IPS-NIHi7 (cell line): ENCODE measurements at regions not wholly inside any gene's neighbourhood (a gene's known extent, or its start where the extent isn't known, plus 50 kb on each side); places are given as distances from the start of the nearest gene placed in this dataset.

Experiments
- DNase-seq: peaks from one replicate; pipeline ENCODE4 v3.0.0; 2012; ENCODE audit warnings: mixed read lengths; ENCODE audit errors: extremely low spot score

- no peak for DNase-seq
These were observed 252.2 kb upstream of the ADAMTS5 start for GRCh38 chr21:27219068-27219467.

- DNase-seq: peak; percentile 21
These were observed 246.4 kb upstream of the ADAMTS5 start for GRCh38 chr21:27213303-27213702.

- no peak for DNase-seq
These were observed 245.6 kb upstream of the ADAMTS5 start for GRCh38 chr21:27212441-27212840.

- no peak for DNase-seq
These were observed 242.7 kb upstream of the ADAMTS5 start for GRCh38 chr21:27209546-27209945.

- DNase-seq: peak; percentile 38
These were observed 239.6 kb upstream of the ADAMTS5 start for GRCh38 chr21:27206368-27206982.

- DNase-seq: no peak
These were observed 235.4 kb upstream of the ADAMTS5 start for GRCh38 chr21:27202301-27202700.

GRCh38 chr21:27201197-27201596, 234.3 kb upstream of the ADAMTS5 start:
- no peak for DNase-seq

- DNase-seq: no peak
These were observed 229.8 kb upstream of the ADAMTS5 start for GRCh38 chr21:27196651-27197050.

- no peak for DNase-seq
These were observed 225.5 kb upstream of the ADAMTS5 start for GRCh38 chr21:27192281-27192949.

GRCh38 chr21:27190601-27191000, 223.7 kb upstream of the ADAMTS5 start:
- DNase-seq: no peak

GRCh38 chr21:27189870-27190269, 223.0 kb upstream of the ADAMTS5 start:
- DNase-seq: no peak

- no peak for DNase-seq
These were observed 206.2 kb upstream of the ADAMTS5 start for GRCh38 chr21:27173053-27173452.

- no peak for DNase-seq
These were observed 204.8 kb upstream of the ADAMTS5 start for GRCh38 chr21:27171707-27172106.

- DNase-seq: no peak
These were observed 201.2 kb upstream of the ADAMTS5 start for GRCh38 chr21:27168084-27168483.

- DNase-seq: no peak
These were observed 197.6 kb upstream of the ADAMTS5 start for GRCh38 chr21:27164208-27165177.

GRCh38 chr21:27158967-27159366, 192.1 kb upstream of the ADAMTS5 start:
- no peak for DNase-seq

GRCh38 chr21:27157097-27157496, 190.2 kb upstream of the ADAMTS5 start:
- no peak for DNase-seq

GRCh38 chr21:27156666-27157065, 189.8 kb upstream of the ADAMTS5 start:
- DNase-seq: no peak

- DNase-seq: no peak
These were observed 188.2 kb upstream of the ADAMTS5 start for GRCh38 chr21:27155130-27155500.

GRCh38 chr21:27154451-27155129, 187.7 kb upstream of the ADAMTS5 start:
- no peak for DNase-seq

GRCh38 chr21:27152996-27153395, 186.1 kb upstream of the ADAMTS5 start:
- no peak for DNase-seq

- DNase-seq: no peak
These were observed 182.1 kb upstream of the ADAMTS5 start for GRCh38 chr21:27149034-27149433.
